ENCODE measurements at regions not wholly inside any gene's neighbourhood (a gene's known extent, or its start where the extent isn't known, plus 50 kb on each side); places are given as distances from the start of the nearest gene placed in this dataset.
"Not testable (repeated sequence)": the region's sequence is repeated elsewhere in the genome, so short reads cannot be mapped to it uniquely, and the experiment has no call there.

- DNase-seq: no peak
These were observed 457.2 kb upstream of the SMIM21 start for GRCh38 chr18:75884728-75885127.

GRCh38 chr18:75880925-75881504 is 453.5 kb upstream of the SMIM21 start:
- no peak for DNase-seq

DNA sequence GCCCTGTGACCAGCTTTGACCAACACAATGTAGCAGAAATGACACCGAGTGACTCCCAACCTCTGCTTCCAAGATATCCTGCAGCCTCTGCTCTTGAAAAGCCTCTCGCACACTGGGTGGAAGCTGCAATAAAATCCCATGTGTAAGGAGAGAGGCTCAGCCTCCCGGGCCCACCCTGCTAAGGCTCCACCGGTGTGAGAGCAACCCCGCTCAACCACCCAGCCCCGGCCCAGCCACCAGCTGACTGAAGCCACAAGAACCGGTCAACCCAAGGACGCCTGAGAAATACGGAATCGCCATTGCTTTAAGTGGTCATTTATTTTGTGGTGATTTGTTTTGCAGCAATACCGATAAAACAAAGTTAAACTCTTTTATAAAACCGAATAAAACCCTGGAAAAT is 452.8 kb upstream of the SMIM21 start:
- no peak for DNase-seq

DNA sequence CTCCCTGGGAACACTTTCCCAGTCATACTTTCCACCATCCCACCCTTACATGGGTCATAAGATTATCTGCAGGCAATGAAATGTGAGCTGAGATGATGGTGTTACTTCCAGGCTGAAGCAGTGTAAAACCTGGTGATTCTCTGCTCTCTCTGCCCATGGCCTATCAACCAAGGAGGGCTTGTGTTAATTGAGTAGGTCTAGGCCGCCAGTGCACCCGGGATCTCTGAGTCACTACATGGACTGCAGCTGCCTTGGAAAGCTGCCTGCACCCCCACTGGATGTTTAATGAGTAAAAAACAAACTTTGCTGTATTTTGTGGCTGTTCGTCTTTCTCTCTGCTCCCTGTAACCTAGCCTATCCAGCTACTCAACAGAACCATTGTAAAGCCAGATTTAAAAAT is 451.7 kb upstream of the SMIM21 start:
- no peak for DNase-seq

DNA sequence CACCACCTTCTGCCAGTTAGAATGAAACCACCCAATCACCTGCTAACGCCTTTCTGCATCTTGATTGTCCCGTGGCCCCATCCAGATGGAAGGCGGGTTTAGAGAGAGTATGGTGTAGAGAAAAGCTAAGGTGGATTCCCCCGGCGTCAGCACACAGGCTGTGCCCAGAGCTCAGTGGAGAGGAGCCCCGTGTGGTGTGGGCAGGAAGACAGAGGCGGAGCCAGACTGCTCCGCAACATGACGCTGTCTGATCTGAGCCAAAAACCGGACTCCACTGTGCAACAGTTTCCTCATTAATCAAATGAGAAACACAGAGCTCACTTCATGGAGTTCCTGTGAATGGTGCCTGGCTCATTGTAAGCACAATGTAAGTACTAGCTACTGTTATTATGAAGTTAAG is 448.1 kb upstream of the SMIM21 start:
- DNase-seq: no peak

DNA sequence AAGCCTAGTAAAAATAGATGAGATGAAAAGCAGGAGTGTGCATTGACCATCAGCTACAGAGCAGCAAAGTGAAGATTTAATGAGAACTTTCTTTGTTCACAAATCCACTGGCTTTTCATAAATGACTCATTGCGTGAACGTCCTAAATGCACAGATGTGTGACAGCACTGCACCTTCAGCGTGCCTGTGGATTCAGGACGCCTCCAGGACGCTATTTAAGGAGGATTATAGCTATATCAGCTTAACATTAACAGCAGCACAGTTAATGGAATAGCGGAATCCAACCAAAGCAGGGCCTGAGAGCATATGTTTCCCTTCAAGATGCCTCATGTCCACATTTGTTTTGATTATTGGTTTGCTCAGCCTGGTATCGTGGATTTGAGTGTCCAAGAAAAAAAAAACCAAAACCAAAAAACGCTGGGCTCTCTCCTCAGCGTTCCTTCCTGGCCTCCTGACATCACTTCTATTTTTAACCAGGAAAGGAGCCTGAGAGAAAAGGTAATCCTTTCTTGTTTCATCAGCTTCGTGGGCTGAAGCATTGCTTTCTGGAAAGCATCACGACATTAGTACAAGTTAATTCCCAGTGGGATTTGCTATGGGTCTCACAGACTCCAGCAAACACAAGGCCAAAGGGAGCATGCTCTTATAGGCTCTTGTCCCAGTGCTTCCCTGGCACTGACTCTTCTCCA is 447.0 kb upstream of the SMIM21 start:
- no peak for DNase-seq

DNA sequence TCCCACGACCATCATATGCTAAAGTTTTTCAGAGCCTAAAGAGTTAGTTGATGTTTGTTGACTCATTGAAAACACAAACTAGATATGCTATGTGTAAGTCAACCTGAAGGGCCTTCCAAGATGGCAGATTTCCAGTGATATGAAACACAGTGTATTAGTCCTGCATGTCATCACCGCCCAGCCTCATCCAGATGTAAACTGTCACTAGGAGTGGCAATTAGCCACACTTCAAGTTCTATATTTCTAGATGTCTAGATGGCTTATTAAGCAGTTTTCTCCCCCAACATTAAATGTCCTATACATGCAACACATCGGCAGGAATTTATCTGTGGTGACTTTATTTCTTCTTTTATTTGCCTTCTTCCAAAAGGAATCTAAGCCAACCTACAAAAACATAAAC is 444.1 kb upstream of the SMIM21 start:
- no peak for DNase-seq

GRCh38 chr18:75869162-75869561 is 441.7 kb upstream of the SMIM21 start:
- no peak for DNase-seq

DNA sequence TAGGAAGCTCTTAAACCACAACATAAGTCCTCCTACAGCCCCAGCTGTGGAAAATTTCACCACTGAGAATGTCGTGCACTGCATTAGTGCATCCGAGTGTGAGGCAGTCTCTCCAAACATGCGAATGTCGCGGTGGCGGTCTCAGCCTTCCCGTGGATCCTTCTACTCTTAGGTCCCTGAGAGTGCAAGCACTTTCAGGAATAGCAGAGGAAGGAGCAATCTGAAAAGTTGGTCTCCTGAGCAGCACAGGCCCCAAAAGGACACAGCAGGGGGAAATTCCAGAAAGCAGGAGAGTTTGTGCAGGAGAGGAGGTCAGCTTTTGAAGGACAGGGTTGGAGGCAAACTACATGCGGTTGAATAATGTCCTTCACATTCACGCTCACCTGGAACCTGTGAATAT is 440.5 kb upstream of the SMIM21 start:
- DNase-seq: no peak

GRCh38 chr18:75865639-75866038 is 438.1 kb upstream of the SMIM21 start:
- no peak for DNase-seq

DNA sequence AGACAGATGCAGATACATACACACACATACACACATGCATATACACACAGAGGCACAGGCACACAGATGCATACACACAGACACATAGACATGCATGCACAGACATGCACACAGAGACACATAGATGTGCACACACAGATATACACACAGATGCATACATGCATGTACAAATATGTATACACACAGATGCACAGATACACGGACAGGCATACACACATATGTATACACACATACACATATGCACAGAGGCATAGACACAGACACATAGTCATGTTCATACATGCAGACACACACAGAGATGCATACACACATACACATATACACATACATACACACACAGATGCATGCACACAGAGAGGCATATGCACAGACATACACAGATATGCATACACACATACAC is 437.3 kb upstream of the SMIM21 start:
- no peak for DNase-seq

DNA sequence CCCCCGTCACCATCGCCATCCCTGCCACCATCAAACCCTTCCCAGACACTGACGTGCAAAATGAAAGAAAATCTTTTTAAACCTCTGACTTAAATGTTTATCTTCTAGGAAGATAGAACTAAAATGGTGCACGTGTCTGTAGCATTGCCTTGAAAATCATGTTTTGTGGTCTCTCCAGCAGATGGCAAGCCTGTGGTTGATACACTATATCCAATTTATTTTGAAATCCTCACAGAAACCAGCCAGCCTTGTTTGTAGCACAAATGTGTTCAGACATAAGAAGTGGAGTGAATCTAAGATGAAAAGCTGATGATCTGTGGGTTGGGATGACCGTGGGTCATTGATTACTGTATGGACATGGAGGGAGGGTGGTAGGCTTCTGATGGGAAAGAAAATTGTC is 436.2 kb upstream of the SMIM21 start:
- DNase-seq: no peak

- no peak for DNase-seq
These were observed 435.0 kb upstream of the SMIM21 start for GRCh38 chr18:75862458-75862857.

DNA sequence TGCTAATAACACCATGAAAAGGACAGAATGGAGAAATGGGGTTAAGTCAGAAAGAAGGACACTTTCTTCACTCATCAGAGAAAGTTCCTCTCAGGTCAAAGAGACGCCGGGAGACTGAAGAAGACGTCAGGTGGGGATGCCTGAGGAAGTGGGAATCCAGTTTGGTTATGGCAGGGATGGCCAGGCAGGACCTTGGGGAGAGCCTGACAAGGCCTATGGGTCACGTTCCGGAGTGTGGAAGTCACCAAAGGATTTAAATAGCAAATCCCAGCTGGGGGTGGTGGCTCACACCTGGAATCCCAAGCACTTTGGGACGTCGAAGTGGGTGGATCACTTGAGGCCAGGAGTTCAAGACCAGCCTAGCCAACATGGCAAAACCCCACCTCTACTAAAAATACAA is 432.7 kb upstream of the SMIM21 start:
- no peak for DNase-seq

DNA sequence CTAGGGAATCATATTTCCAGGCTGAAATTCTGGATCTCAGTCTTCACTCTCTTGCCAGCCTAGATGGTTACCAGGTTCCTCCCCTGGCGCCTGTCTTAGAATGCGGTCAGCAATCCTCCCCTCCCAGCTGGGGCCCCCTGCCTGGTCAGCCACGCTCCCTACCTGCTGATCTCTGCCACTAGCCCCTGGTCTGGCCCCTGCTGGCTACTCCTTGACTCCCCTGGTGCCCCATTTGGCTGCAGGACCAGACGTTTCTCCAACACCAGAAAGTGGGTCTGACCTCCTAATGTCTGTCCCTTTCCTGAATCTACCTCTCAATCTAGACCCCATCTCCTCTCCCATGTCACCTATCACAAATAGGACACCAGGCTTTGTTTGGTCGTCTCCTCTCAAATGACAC is 432.0 kb upstream of the SMIM21 start:
- DNase-seq: no peak

DNA sequence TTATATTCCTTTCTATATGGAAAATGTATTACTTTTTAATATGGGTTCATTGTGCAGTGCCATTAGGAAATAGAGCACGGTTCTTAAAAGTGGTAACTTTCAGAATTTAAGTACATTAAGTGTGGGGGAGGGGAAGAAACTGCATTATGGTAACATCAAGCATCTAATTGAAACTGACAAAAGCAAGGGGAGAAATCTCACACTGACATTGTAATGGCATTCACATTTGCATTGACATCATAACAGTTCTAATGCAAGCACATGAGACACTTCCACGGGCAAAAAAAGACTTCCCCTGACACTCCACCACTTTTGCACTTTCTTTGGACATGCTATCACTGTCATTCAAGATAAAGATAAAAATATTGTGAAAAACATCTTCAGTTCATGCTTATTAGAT is 431.3 kb upstream of the SMIM21 start:
- no peak for DNase-seq

GRCh38 chr18:75857558-75857957 is 430.1 kb upstream of the SMIM21 start:
- no peak for DNase-seq

- no peak for DNase-seq
These were observed 427.3 kb upstream of the SMIM21 start for GRCh38 chr18:75854808-75855207.

- no peak for DNase-seq
These were observed 426.7 kb upstream of the SMIM21 start for GRCh38 chr18:75854174-75854573.

DNA sequence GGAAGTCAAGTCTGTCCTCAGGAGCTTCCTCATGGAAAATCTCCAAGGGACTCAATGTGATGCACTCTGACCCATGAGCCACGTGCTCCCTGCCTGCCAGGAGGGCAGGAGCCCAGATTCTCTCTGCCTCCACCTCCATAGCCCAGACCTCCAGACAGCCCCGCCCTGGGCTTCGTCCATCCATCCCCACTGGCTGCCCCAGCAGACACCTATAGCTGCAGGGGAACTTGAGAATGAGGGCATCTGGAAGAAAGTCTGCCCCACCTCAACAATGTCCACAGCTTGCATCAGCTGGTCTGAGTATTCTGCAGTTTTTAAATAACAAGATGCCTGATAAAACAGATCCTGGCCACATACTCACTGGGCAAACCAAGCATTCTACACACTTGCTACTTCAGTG is 418.8 kb upstream of the SMIM21 start:
- DNase-seq: no peak

- DNase-seq: no peak
These were observed 417.9 kb upstream of the SMIM21 start for GRCh38 chr18:75845413-75845812.

DNA sequence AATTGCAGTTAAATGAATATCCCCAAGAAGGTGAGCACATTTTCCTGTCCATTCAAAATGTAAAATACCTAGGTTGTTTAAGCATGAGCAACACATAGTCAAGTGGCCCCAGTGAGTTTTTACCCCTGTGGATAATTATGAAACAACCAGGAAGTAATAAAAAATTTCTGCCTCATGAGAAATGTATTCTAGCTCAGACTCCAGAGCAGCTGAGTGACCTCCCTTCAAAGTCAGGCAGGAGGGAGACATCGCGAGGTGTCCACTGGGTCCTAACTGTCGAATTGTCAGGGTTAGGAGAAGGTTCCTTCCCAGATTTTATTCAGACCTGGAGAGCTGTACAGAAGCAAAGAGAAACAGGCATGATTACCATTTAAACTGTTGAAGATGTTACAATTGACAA is 416.6 kb upstream of the SMIM21 start:
- no peak for DNase-seq

GRCh38 chr18:75840131-75840530 is 412.6 kb upstream of the SMIM21 start:
- no peak for DNase-seq

GRCh38 chr18:75839686-75840085 is 412.2 kb upstream of the SMIM21 start:
- not testable (repeated sequence) for DNase-seq

- DNase-seq: no peak
These were observed 411.5 kb upstream of the SMIM21 start for GRCh38 chr18:75839041-75839440.
